ENCODE measurements at regions not wholly inside any gene's neighbourhood (a gene's known extent, or its start where the extent isn't known, plus 50 kb on each side); places are given as distances from the start of the nearest gene placed in this dataset.

GRCh38 chr4:134601706-134602105 lies 400.1 kb upstream of the PABPC4L start:
- H3K27me3 ChIP-seq, result no peaks in the 10 kb centered on the region
- TF ChIP-seq EZH2 (IDR thresholded peaks at IDR 0.05; ENCODE audit: borderline replicate concordance) (no peak), EZH2phosphoT487 (IDR thresholded peaks at IDR 0.05; ENCODE audit: low read depth, severe bottlenecking, unreplicated experiment) (no peak), CTCF (IDR thresholded peaks at IDR 0.05; ENCODE audit: poor library complexity) (no peak)
- no peak overlapping the region for H3K4me3 ChIP-seq
- no peak overlapping the region for H3K27ac ChIP-seq
- H3K9me2 ChIP-seq (replicated peaks; ENCODE audit: insufficient read depth), result no peaks in the 10 kb centered on the region
- H3K79me2 ChIP-seq, result no peaks in the 10 kb centered on the region
- H4K20me1 ChIP-seq (ENCODE audit: insufficient read depth, poor library complexity, severe bottlenecking), result no peaks in the 10 kb centered on the region
- 95% methylated on average over 1 of the region's 1 CpG for WGBS (ENCODE audit: low lambda C conversion rate, missing lambda C conversion rate)
- no peak overlapping the region for H3K4me2 ChIP-seq
- H3K4me1 ChIP-seq (ENCODE audit: insufficient read depth), result no peaks in the 10 kb centered on the region
- H3K9me3 ChIP-seq (ENCODE audit: low read depth), result no peaks in the 10 kb centered on the region
- H3K36me3 ChIP-seq (replicated peaks; ENCODE audit: insufficient read depth, low read depth), result no peaks in the 10 kb centered on the region
- no peak for DNase-seq (ENCODE audit: low spot score)
- H2AFZ ChIP-seq, result no peak overlapping the region

GRCh38 chr4:134591326-134591725 lies 389.7 kb upstream of the PABPC4L start:
- Histone ChIP-seq H4K20me1 (ENCODE audit: insufficient read depth, poor library complexity, severe bottlenecking) (no peaks in the 10 kb centered on the region), H3K79me2 (no peaks in the 10 kb centered on the region), H2AFZ (no peak overlapping the region), H3K27me3 (no peaks in the 10 kb centered on the region), H3K36me3 (replicated peaks; ENCODE audit: insufficient read depth, low read depth) (no peaks in the 10 kb centered on the region), H3K4me1 (ENCODE audit: insufficient read depth) (no peaks in the 10 kb centered on the region), H3K4me3 (no peak overlapping the region), H3K4me2 (no peak overlapping the region), H3K9me3 (ENCODE audit: low read depth) (no peaks in the 10 kb centered on the region), H3K9me2 (replicated peaks; ENCODE audit: insufficient read depth) (no peaks in the 10 kb centered on the region), H3K27ac (no peak overlapping the region)
- TF ChIP-seq EZH2phosphoT487 (IDR thresholded peaks at IDR 0.05; ENCODE audit: low read depth, severe bottlenecking, unreplicated experiment) (no peak), EZH2 (IDR thresholded peaks at IDR 0.05; ENCODE audit: borderline replicate concordance) (no peak), CTCF (IDR thresholded peaks at IDR 0.05; ENCODE audit: poor library complexity) (no peak)
- DNase-seq (ENCODE audit: low spot score), result no peak
- 100% methylated on average over 1 of the region's 1 CpG for WGBS (ENCODE audit: low lambda C conversion rate, missing lambda C conversion rate)

GRCh38 chr4:134585972-134586371 lies 384.4 kb upstream of the PABPC4L start:
- Histone ChIP-seq H3K27ac (no peak overlapping the region), H3K9me2 (replicated peaks; ENCODE audit: insufficient read depth) (no peaks in the 10 kb centered on the region), H4K20me1 (ENCODE audit: insufficient read depth, poor library complexity, severe bottlenecking) (no peaks in the 10 kb centered on the region), H3K4me3 (no peak overlapping the region), H3K79me2 (no peaks in the 10 kb centered on the region), H3K9me3 (ENCODE audit: low read depth) (no peaks in the 10 kb centered on the region), H3K4me2 (no peak overlapping the region), H3K36me3 (replicated peaks; ENCODE audit: insufficient read depth, low read depth) (no peaks in the 10 kb centered on the region), H3K27me3 (no peaks in the 10 kb centered on the region), H2AFZ (no peak overlapping the region), H3K4me1 (ENCODE audit: insufficient read depth) (no peaks in the 10 kb centered on the region)
- TF ChIP-seq CTCF (IDR thresholded peaks at IDR 0.05; ENCODE audit: poor library complexity), result no peak
- TF ChIP-seq EZH2 (IDR thresholded peaks at IDR 0.05; ENCODE audit: borderline replicate concordance), result no peak
- TF ChIP-seq EZH2phosphoT487 (IDR thresholded peaks at IDR 0.05; ENCODE audit: low read depth, severe bottlenecking, unreplicated experiment), result no peak
- 81% methylated on average over 5 of the region's 5 CpGs for WGBS (ENCODE audit: low lambda C conversion rate, missing lambda C conversion rate)
- DNase-seq (ENCODE audit: low spot score), result no peak

- H3K4me2 ChIP-seq, result no peak overlapping the region
- H4K20me1 ChIP-seq (ENCODE audit: insufficient read depth, poor library complexity, severe bottlenecking), result no peaks in the 10 kb centered on the region
- WGBS (ENCODE audit: low lambda C conversion rate, missing lambda C conversion rate), result 86% methylated on average over 1 of the region's 1 CpG
- H3K9me3 ChIP-seq (ENCODE audit: low read depth), result no peaks in the 10 kb centered on the region
- H2AFZ ChIP-seq, result no peak overlapping the region
- no peaks in the 10 kb centered on the region for H3K9me2 ChIP-seq (replicated peaks; ENCODE audit: insufficient read depth)
- peak; percentile 5 for DNase-seq (ENCODE audit: low spot score)
- no peak overlapping the region for H3K27ac ChIP-seq
- H3K4me1 ChIP-seq (ENCODE audit: insufficient read depth), result no peaks in the 10 kb centered on the region
- no peak overlapping the region for H3K4me3 ChIP-seq
- TF ChIP-seq CTCF (IDR thresholded peaks at IDR 0.05; ENCODE audit: poor library complexity) (no peak), EZH2 (IDR thresholded peaks at IDR 0.05; ENCODE audit: borderline replicate concordance) (no peak), EZH2phosphoT487 (IDR thresholded peaks at IDR 0.05; ENCODE audit: low read depth, severe bottlenecking, unreplicated experiment) (no peak)
- H3K36me3 ChIP-seq (replicated peaks; ENCODE audit: insufficient read depth, low read depth), result no peaks in the 10 kb centered on the region
- no peaks in the 10 kb centered on the region for H3K27me3 ChIP-seq
- no peaks in the 10 kb centered on the region for H3K79me2 ChIP-seq
Measured at GRCh38 chr4:134567461-134567860, 365.9 kb upstream of the PABPC4L start.
